GM12878 (cell line): ENCODE measurements at regions not wholly inside any gene's neighbourhood (a gene's known extent, or its start where the extent isn't known, plus 50 kb on each side); places are given as distances from the start of the nearest gene placed in this dataset.
A peak's percentile ranks its signal among the peaks of the same experiment; 100 is the strongest.

Source experiments
- CHD4 ChIP-seq: fragments of 200-600 bp; sonication (generic); IDR thresholded peaks from 2 replicates; pipeline ENCODE4 v1.6.1; 2016; ENCODE audit warnings: mild to moderate bottlenecking
- CTCF ChIP-seq, 3 experiments: IDR thresholded peaks in 2 of 3; conservative IDR thresholded peaks in 1 of 3; 2 replicates each; pipeline ENCODE4 v1.5.1; 2011; ENCODE audit warnings: low read depth in 3 of 3, low read length in 3 of 3, mild to moderate bottlenecking in 3 of 3, control low read depth in 2 of 3, moderate library complexity in 2 of 3, inconsistent platforms in 1 of 3, mixed read lengths in 1 of 3; ENCODE audit not compliant: control insufficient read depth in 2 of 3, insufficient read depth in 1 of 3; ENCODE audit errors: extremely low read depth in 1 of 3
- EED ChIP-seq: sonication (generic); IDR thresholded peaks from 2 replicates; pipeline ENCODE4 v1.6.1; 2016; ENCODE audit warnings: antibody characterized with exemption, low read depth
- ESRRA ChIP-seq: IDR thresholded peaks from 2 replicates; pipeline ENCODE4 v1.6.1; 2012; ENCODE audit warnings: mild to moderate bottlenecking, low read length, improper control_type of control experiment
- FOXM1 ChIP-seq: IDR thresholded peaks from 2 replicates; pipeline ENCODE4 v1.6.1; 2012; ENCODE audit warnings: low read depth, mild to moderate bottlenecking, inconsistent platforms, low read length, moderate library complexity
- HDAC6 ChIP-seq: fragments of 200-600 bp; sonication (generic); IDR thresholded peaks from one replicate; pipeline ENCODE4 v1.8.0; 2017; ENCODE audit warnings: antibody characterized with exemption; ENCODE audit not compliant: unreplicated experiment
- MAX ChIP-seq: IDR thresholded peaks from 2 replicates; pipeline ENCODE4 v1.6.1; 2012; ENCODE audit warnings: low read depth, low read length, improper control_type of control experiment
- MXI1 ChIP-seq: fragments of 150-350 bp; IDR thresholded peaks from 2 replicates; pipeline ENCODE4 v1.6.1; 2011; ENCODE audit warnings: low read depth, mild to moderate bottlenecking, inconsistent platforms, low read length, improper control_type of control experiment
- PKNOX1 ChIP-seq: fragments of 450-650 bp; IDR thresholded peaks from 2 replicates; pipeline ENCODE4 v1.6.1; 2016; ENCODE audit warnings: mild to moderate bottlenecking
- RAD21 ChIP-seq: IDR thresholded peaks from 2 replicates; pipeline ENCODE4 v1.6.1; 2011; ENCODE audit warnings: mild to moderate bottlenecking, low read depth, low read length, moderate library complexity; ENCODE audit not compliant: insufficient read depth
- SREBF1 ChIP-seq: IDR thresholded peaks from 2 replicates; pipeline ENCODE4 v1.6.1; 2012; ENCODE audit warnings: mild to moderate bottlenecking, low read length
- SUPT20H ChIP-seq: IDR thresholded peaks from 2 replicates; pipeline ENCODE4 v1.6.1; 2011; ENCODE audit warnings: low read depth, mild to moderate bottlenecking, low read length, moderate library complexity, borderline replicate concordance; ENCODE audit not compliant: control insufficient read depth
- YBX1 ChIP-seq: fragments of 450-650 bp; IDR thresholded peaks from 2 replicates; pipeline ENCODE4 v1.6.1; 2016; ENCODE audit warnings: antibody characterized with exemption
- TF ChIP-seq, protein P1 (sequence below): fragments of 450-650 bp; IDR thresholded peaks from 2 replicates; pipeline ENCODE4 v1.6.1; 2017; ENCODE audit warnings: mild to moderate bottlenecking, moderate library complexity

GRCh38 chr3:184656829-184657681, 54.8 kb downstream of the MAGEF1 start:
- TF ChIP-seq YBX1, result no peak
- TF ChIP-seq CTCF (IDR thresholded peaks at IDR 0.05 in 2 of 3, conservative IDR thresholded peaks at IDR 0.05 in 1 of 3; ENCODE audit: control insufficient read depth in 2 of 3, extremely low read depth in 1 of 3, insufficient read depth in 1 of 3, low read depth in 3 of 3, low read length in 3 of 3), result no peak
- no peak for TF ChIP-seq ESRRA
- TF ChIP-seq MAX, result no peak
- TF ChIP-seq SUPT20H, result no peak
- no peak for TF ChIP-seq SREBF1
- no peak for TF ChIP-seq MXI1
- no peak for TF ChIP-seq CHD4
- TF ChIP-seq EED, result peak; percentile 21; the same call in 1 of the 2 replicates
- TF ChIP-seq, protein P1, sequence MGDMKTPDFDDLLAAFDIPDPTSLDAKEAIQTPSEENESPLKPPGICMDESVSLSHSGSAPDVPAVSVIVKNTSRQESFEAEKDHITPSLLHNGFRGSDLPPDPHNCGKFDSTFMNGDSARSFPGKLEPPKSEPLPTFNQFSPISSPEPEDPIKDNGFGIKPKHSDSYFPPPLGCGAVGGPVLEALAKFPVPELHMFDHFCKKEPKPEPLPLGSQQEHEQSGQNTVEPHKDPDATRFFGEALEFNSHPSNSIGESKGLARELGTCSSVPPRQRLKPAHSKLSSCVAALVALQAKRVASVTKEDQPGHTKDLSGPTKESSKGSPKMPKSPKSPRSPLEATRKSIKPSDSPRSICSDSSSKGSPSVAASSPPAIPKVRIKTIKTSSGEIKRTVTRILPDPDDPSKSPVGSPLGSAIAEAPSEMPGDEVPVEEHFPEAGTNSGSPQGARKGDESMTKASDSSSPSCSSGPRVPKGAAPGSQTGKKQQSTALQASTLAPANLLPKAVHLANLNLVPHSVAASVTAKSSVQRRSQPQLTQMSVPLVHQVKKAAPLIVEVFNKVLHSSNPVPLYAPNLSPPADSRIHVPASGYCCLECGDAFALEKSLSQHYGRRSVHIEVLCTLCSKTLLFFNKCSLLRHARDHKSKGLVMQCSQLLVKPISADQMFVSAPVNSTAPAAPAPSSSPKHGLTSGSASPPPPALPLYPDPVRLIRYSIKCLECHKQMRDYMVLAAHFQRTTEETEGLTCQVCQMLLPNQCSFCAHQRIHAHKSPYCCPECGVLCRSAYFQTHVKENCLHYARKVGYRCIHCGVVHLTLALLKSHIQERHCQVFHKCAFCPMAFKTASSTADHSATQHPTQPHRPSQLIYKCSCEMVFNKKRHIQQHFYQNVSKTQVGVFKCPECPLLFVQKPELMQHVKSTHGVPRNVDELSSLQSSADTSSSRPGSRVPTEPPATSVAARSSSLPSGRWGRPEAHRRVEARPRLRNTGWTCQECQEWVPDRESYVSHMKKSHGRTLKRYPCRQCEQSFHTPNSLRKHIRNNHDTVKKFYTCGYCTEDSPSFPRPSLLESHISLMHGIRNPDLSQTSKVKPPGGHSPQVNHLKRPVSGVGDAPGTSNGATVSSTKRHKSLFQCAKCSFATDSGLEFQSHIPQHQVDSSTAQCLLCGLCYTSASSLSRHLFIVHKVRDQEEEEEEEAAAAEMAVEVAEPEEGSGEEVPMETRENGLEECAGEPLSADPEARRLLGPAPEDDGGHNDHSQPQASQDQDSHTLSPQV, result no peak
- no peak for TF ChIP-seq RAD21
- TF ChIP-seq PKNOX1, result no peak
- TF ChIP-seq HDAC6, result no peak
- TF ChIP-seq FOXM1, result no peak
